KMS-11 (cell line): ENCODE measurements at regions not wholly inside any gene's neighbourhood (a gene's known extent, or its start where the extent isn't known, plus 50 kb on each side); places are given as distances from the start of the nearest gene placed in this dataset.

Experiments used
- H2AFZ ChIP-seq: fragments of 200-600 bp; sonication (generic); 2 replicates; pipeline ENCODE4 v1.6.1; 2016; ENCODE audit warnings: antibody characterized with exemption, mixed run types, low read depth
- H3K27ac ChIP-seq: fragments of 200-600 bp; sonication (generic); 2 replicates; pipeline ENCODE4 v1.6.1; 2016; ENCODE audit warnings: mild to moderate bottlenecking, mixed run types
- H3K27me3 ChIP-seq: fragments of 200-600 bp; sonication (generic); 2 replicates; pipeline ENCODE4 v1.6.1; 2017; ENCODE audit warnings: mild to moderate bottlenecking, low read depth, mixed run types, moderate library complexity; ENCODE audit not compliant: insufficient read depth
- H3K36me3 ChIP-seq: fragments of 200-600 bp; sonication (generic); 2 replicates; pipeline ENCODE4 v1.6.1; 2017; ENCODE audit warnings: mild to moderate bottlenecking, mixed run types; ENCODE audit not compliant: insufficient read depth
- H3K4me1 ChIP-seq: fragments of 200-600 bp; sonication (generic); 2 replicates; pipeline ENCODE4 v1.6.1; 2016; ENCODE audit warnings: mild to moderate bottlenecking, low read depth, mixed run types; ENCODE audit not compliant: poor library complexity, severe bottlenecking
- H3K4me2 ChIP-seq: fragments of 200-600 bp; sonication (generic); 2 replicates; pipeline ENCODE4 v1.7.0; 2016; ENCODE audit warnings: mild to moderate bottlenecking, mixed run types
- H3K4me3 ChIP-seq: fragments of 200-600 bp; sonication (generic); IDR thresholded peaks from 2 replicates; pipeline ENCODE4 v1.6.1; 2017; ENCODE audit warnings: low read depth, low read length, mixed read lengths; ENCODE audit not compliant: insufficient read depth
- H3K79me2 ChIP-seq: fragments of 200-600 bp; sonication (generic); 2 replicates; pipeline ENCODE4 v1.6.1; 2016; ENCODE audit warnings: low read depth, mixed run types; ENCODE audit not compliant: insufficient read depth
- H3K9ac ChIP-seq: fragments of 200-600 bp; sonication (generic); 2 replicates; pipeline ENCODE4 v1.6.1; 2016; ENCODE audit warnings: mild to moderate bottlenecking, mixed run types
- H4K20me1 ChIP-seq: fragments of 200-600 bp; sonication (generic); 2 replicates; pipeline ENCODE4 v1.6.1; 2016; ENCODE audit warnings: mild to moderate bottlenecking, mixed run types; ENCODE audit not compliant: insufficient read depth
- TF ChIP-seq, protein P1 (sequence below): fragments of 200-600 bp; sonication (generic); conservative IDR thresholded peaks from 2 replicates; pipeline ENCODE4 v1.6.1; 2017; ENCODE audit warnings: low read depth, mild to moderate bottlenecking, antibody characterized with exemption, low read length, moderate library complexity, mixed read lengths

DNA sequence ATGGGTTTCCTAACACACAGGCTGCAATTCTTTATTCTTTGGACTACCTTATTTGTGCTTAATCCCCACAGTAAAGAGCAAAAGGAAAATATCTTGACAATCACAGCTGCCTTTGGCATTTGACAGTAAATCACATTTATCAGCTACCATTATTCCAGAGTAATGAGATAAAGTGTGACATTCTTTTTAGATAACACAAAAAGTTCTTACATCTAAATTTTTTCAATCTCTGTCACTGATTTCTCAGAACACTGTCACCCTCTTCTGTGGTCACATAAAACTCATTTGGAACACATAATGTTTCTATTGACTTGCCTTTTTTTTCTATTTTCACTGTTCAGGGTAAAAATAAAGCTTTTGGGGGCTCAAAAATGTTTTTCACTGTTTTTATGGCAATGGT, 484.6 kb downstream of the LTN1 start:
- H3K27ac ChIP-seq, result no peak overlapping the region
- no peaks in the 10 kb centered on the region for H4K20me1 ChIP-seq
- H2AFZ ChIP-seq, result no peak overlapping the region
- H3K36me3 ChIP-seq, result no peaks in the 10 kb centered on the region
- H3K4me2 ChIP-seq, result no peak overlapping the region
- H3K27me3 ChIP-seq, result no peaks in the 10 kb centered on the region
- H3K79me2 ChIP-seq, result no peaks in the 10 kb centered on the region
- H3K4me1 ChIP-seq, result no peaks in the 10 kb centered on the region
- TF ChIP-seq, protein P1, sequence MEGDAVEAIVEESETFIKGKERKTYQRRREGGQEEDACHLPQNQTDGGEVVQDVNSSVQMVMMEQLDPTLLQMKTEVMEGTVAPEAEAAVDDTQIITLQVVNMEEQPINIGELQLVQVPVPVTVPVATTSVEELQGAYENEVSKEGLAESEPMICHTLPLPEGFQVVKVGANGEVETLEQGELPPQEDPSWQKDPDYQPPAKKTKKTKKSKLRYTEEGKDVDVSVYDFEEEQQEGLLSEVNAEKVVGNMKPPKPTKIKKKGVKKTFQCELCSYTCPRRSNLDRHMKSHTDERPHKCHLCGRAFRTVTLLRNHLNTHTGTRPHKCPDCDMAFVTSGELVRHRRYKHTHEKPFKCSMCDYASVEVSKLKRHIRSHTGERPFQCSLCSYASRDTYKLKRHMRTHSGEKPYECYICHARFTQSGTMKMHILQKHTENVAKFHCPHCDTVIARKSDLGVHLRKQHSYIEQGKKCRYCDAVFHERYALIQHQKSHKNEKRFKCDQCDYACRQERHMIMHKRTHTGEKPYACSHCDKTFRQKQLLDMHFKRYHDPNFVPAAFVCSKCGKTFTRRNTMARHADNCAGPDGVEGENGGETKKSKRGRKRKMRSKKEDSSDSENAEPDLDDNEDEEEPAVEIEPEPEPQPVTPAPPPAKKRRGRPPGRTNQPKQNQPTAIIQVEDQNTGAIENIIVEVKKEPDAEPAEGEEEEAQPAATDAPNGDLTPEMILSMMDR, result no peak
- no peak overlapping the region for H3K9ac ChIP-seq
- no peak overlapping the region for H3K4me3 ChIP-seq

DNA sequence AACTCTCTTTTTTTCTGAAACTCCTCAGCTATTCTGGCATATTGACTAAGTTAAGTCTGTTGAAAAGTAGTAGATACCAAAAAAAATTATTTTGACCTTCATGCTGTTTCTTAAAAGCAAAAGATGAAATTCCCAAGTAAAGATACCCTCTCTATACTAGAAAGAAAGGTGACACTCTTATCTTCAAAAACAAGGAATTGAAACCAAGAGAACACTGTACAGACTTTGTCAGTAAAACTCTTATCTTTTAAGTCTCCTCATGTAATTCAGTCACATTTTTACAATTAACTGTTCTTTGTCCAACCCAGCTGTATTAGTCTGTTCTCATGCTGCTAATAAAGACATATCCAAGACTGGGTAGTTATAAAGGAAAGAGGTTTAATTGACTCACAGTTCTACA, 496.2 kb downstream of the LTN1 start:
- Histone ChIP-seq H3K27me3 (no peaks in the 10 kb centered on the region), H3K27ac (no peak overlapping the region), H2AFZ (no peak overlapping the region), H3K9ac (no peak overlapping the region), H3K79me2 (no peaks in the 10 kb centered on the region), H4K20me1 (no peaks in the 10 kb centered on the region), H3K36me3 (no peaks in the 10 kb centered on the region), H3K4me1 (no peaks in the 10 kb centered on the region), H3K4me3 (no peak overlapping the region), H3K4me2 (no peak overlapping the region)
- TF ChIP-seq, protein P1, result no peak

DNA sequence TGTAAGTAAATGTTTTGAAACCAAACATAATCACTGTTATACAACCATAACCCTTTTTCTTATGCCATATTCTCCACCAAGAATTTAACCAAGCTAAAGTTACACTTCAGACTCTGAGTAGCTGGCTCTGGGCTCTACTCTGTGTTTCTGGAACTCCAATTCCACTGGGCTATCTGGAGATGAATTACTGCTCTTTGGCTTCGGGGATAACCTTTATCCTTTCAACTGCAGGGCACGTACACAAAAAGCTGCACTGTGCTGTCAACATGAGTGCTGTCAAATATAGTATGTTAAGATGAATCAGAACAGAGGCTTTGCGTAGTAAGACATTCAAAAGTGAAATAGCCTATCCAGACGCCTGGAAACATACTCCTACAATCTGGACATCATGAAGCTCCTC, 500.6 kb downstream of the LTN1 start:
- Histone ChIP-seq H3K27ac (no peak overlapping the region), H3K4me1 (no peaks in the 10 kb centered on the region), H3K36me3 (no peaks in the 10 kb centered on the region), H4K20me1 (no peaks in the 10 kb centered on the region), H2AFZ (no peak overlapping the region), H3K4me2 (no peak overlapping the region), H3K27me3 (no peaks in the 10 kb centered on the region), H3K4me3 (no peak overlapping the region), H3K9ac (no peak overlapping the region), H3K79me2 (no peaks in the 10 kb centered on the region)
- TF ChIP-seq, protein P1, result no peak

DNA sequence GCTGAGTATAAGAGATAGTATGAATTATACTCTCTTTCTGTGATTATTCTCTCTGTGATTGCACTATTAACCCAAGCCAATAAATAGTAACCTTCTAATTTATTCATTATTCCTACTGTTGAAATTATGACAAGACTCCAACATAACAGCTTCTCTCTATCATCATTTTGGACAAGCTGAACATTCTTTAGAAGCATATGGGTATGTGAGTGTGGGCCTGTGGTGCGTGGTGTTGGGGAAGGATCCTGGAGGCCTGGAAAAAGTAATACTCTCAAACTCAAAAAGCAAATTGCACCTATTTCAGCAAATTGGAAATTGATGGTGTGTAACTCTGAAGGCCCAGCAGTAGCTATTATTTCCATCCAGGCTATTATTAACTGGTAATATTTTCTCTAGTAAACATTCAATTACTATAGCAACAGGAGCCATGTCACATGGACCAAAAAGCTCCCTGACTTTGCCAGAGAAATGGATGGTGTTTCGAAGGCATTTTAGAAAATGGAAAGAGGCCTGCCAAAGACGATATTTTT, 502.8 kb downstream of the LTN1 start:
- H3K36me3 ChIP-seq, result no peaks in the 10 kb centered on the region
- no peak overlapping the region for H3K4me2 ChIP-seq
- no peak overlapping the region for H3K27ac ChIP-seq
- H3K4me1 ChIP-seq, result no peaks in the 10 kb centered on the region
- no peak overlapping the region for H3K4me3 ChIP-seq
- no peaks in the 10 kb centered on the region for H3K27me3 ChIP-seq
- no peaks in the 10 kb centered on the region for H4K20me1 ChIP-seq
- no peaks in the 10 kb centered on the region for H3K79me2 ChIP-seq
- H3K9ac ChIP-seq, result no peak overlapping the region
- TF ChIP-seq, protein P1, result no peak
- no peak overlapping the region for H2AFZ ChIP-seq

DNA sequence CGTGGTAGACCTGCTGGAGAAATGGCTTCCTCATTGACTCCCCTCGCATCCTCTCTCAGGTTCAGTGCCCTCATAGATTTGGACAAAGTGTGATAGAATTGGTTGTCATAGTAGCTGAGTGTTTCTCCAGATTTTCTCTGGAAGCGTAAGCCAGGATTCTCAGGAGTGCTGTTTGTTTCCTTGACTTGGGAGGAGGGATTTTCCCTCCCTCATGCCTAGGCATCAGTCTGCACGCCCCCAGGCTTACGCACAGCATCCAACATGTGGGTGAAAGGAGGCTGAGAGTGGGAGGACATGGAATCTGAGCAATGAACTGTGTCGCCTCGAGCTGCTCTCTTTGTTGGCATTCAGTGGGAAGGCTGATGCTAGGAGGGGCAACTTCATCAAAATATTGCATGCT, 503.5 kb downstream of the LTN1 start:
- no peak overlapping the region for H3K4me3 ChIP-seq
- no peaks in the 10 kb centered on the region for H4K20me1 ChIP-seq
- H3K36me3 ChIP-seq, result no peaks in the 10 kb centered on the region
- no peak overlapping the region for H3K27ac ChIP-seq
- H3K9ac ChIP-seq, result no peak overlapping the region
- no peak overlapping the region for H2AFZ ChIP-seq
- H3K79me2 ChIP-seq, result no peaks in the 10 kb centered on the region
- no peaks in the 10 kb centered on the region for H3K4me1 ChIP-seq
- no peak overlapping the region for H3K4me2 ChIP-seq
- H3K27me3 ChIP-seq, result no peaks in the 10 kb centered on the region
- TF ChIP-seq, protein P1, result no peak
